ENCODE measurements at regions not wholly inside any gene's neighbourhood (a gene's known extent, or its start where the extent isn't known, plus 50 kb on each side); places are given as distances from the start of the nearest gene placed in this dataset.
"Not testable (repeated sequence)": the region's sequence is repeated elsewhere in the genome, so short reads cannot be mapped to it uniquely, and the experiment has no call there.

GRCh38 chr2:7566382-7566881, 649.2 kb downstream of the RNF144A start:
- Histone ChIP-seq H3K4me1 (ENCODE audit: control insufficient read depth in 2 of 2, insufficient read depth in 2 of 2, low read length in 2 of 2) (no peaks in the 10 kb centered on the region), H3K9me3 (ENCODE audit: control insufficient read depth in 2 of 2, low read length in 2 of 2) (no peaks in the 10 kb centered on the region), H3K27ac (ENCODE audit: low read depth in 2 of 2, low read length in 2 of 2) (no peak overlapping the region), H3K27me3 (ENCODE audit: control insufficient read depth in 2 of 2, insufficient read depth in 2 of 2, low read length in 2 of 2) (no peaks in the 10 kb centered on the region), H3K4me3 (ENCODE audit: low read length in 2 of 2) (no peak overlapping the region), H3K36me3 (ENCODE audit: control insufficient read depth in 2 of 2, insufficient read depth in 2 of 2, low read length in 2 of 2) (no peaks in the 10 kb centered on the region), H3K9ac (ENCODE audit: low read depth in 1 of 2, low read length in 2 of 2) (no peak overlapping the region)

- not testable (repeated sequence) for H3K27me3 ChIP-seq (ENCODE audit: control insufficient read depth in 2 of 2, insufficient read depth in 2 of 2, low read length in 2 of 2); H3K4me3 ChIP-seq (ENCODE audit: low read length in 2 of 2); H3K27ac ChIP-seq (ENCODE audit: low read depth in 2 of 2, low read length in 2 of 2)
These were observed 649.9 kb downstream of the RNF144A start for GRCh38 chr2:7567116-7567515.

GRCh38 chr2:7567646-7568045, 650.4 kb downstream of the RNF144A start:
- no peaks in the 10 kb centered on the region for H3K4me1 ChIP-seq (ENCODE audit: control insufficient read depth in 2 of 2, insufficient read depth in 2 of 2, low read length in 2 of 2)
- H3K36me3 ChIP-seq (ENCODE audit: control insufficient read depth in 2 of 2, insufficient read depth in 2 of 2, low read length in 2 of 2), result no peaks in the 10 kb centered on the region
- no peaks in the 10 kb centered on the region for H3K9me3 ChIP-seq (ENCODE audit: control insufficient read depth in 2 of 2, low read length in 2 of 2)
- no peak overlapping the region for H3K27ac ChIP-seq (ENCODE audit: low read depth in 2 of 2, low read length in 2 of 2)
- H3K27me3 ChIP-seq (ENCODE audit: control insufficient read depth in 2 of 2, insufficient read depth in 2 of 2, low read length in 2 of 2), result no peaks in the 10 kb centered on the region
- no peak overlapping the region for H3K4me3 ChIP-seq (ENCODE audit: low read length in 2 of 2)
- H3K9ac ChIP-seq (ENCODE audit: low read depth in 1 of 2, low read length in 2 of 2), result no peak overlapping the region

More at GRCh38 chr2:7567116-7567515, 649.9 kb downstream of the RNF144A start:
- H3K9ac ChIP-seq (ENCODE audit: low read depth in 1 of 2, low read length in 2 of 2); H3K36me3 ChIP-seq (ENCODE audit: control insufficient read depth in 2 of 2, insufficient read depth in 2 of 2, low read length in 2 of 2); H3K9me3 ChIP-seq (ENCODE audit: control insufficient read depth in 2 of 2, low read length in 2 of 2); H3K4me1 ChIP-seq (ENCODE audit: control insufficient read depth in 2 of 2, insufficient read depth in 2 of 2, low read length in 2 of 2): not testable (repeated sequence)

GRCh38 chr2:7570247-7570646, 653.0 kb downstream of the RNF144A start:
- H3K4me3 ChIP-seq (ENCODE audit: low read length in 2 of 2), result no peak overlapping the region
- no peak overlapping the region for H3K27ac ChIP-seq (ENCODE audit: low read depth in 2 of 2, low read length in 2 of 2)
- H3K4me1 ChIP-seq (ENCODE audit: control insufficient read depth in 2 of 2, insufficient read depth in 2 of 2, low read length in 2 of 2), result no peaks in the 10 kb centered on the region

GRCh38 chr2:7571701-7572100, 654.5 kb downstream of the RNF144A start:
- Histone ChIP-seq H3K4me3 (ENCODE audit: low read length in 2 of 2) (no peak overlapping the region), H3K4me1 (ENCODE audit: control insufficient read depth in 2 of 2, insufficient read depth in 2 of 2, low read length in 2 of 2) (no peaks in the 10 kb centered on the region), H3K36me3 (ENCODE audit: control insufficient read depth in 2 of 2, insufficient read depth in 2 of 2, low read length in 2 of 2) (no peaks in the 10 kb centered on the region), H3K27ac (ENCODE audit: low read depth in 2 of 2, low read length in 2 of 2) (no peak overlapping the region), H3K27me3 (ENCODE audit: control insufficient read depth in 2 of 2, insufficient read depth in 2 of 2, low read length in 2 of 2) (no peaks in the 10 kb centered on the region), H3K9me3 (ENCODE audit: control insufficient read depth in 2 of 2, low read length in 2 of 2) (no peaks in the 10 kb centered on the region), H3K9ac (ENCODE audit: low read depth in 1 of 2, low read length in 2 of 2) (no peak overlapping the region)

More at GRCh38 chr2:7570247-7570646, 653.0 kb downstream of the RNF144A start:
- H3K27me3 ChIP-seq (ENCODE audit: control insufficient read depth in 2 of 2, insufficient read depth in 2 of 2, low read length in 2 of 2), result no peaks in the 10 kb centered on the region
- H3K9me3 ChIP-seq (ENCODE audit: control insufficient read depth in 2 of 2, low read length in 2 of 2), result no peaks in the 10 kb centered on the region
- no peak overlapping the region for H3K9ac ChIP-seq (ENCODE audit: low read depth in 1 of 2, low read length in 2 of 2)
- H3K36me3 ChIP-seq (ENCODE audit: control insufficient read depth in 2 of 2, insufficient read depth in 2 of 2, low read length in 2 of 2), result no peaks in the 10 kb centered on the region

GRCh38 chr2:7572450-7572849, 655.2 kb downstream of the RNF144A start:
- no peak overlapping the region for H3K9ac ChIP-seq (ENCODE audit: low read depth in 1 of 2, low read length in 2 of 2)
- H3K36me3 ChIP-seq (ENCODE audit: control insufficient read depth in 2 of 2, insufficient read depth in 2 of 2, low read length in 2 of 2), result no peaks in the 10 kb centered on the region
- no peaks in the 10 kb centered on the region for H3K27me3 ChIP-seq (ENCODE audit: control insufficient read depth in 2 of 2, insufficient read depth in 2 of 2, low read length in 2 of 2)
- no peak overlapping the region for H3K4me3 ChIP-seq (ENCODE audit: low read length in 2 of 2)
- peaks cover 0 to under 1% of the 10 kb centered on the region in 2 donors for H3K9me3 ChIP-seq (ENCODE audit: control insufficient read depth in 2 of 2, low read length in 2 of 2)
- H3K4me1 ChIP-seq (ENCODE audit: control insufficient read depth in 2 of 2, insufficient read depth in 2 of 2, low read length in 2 of 2), result no peaks in the 10 kb centered on the region
- no peak overlapping the region for H3K27ac ChIP-seq (ENCODE audit: low read depth in 2 of 2, low read length in 2 of 2)

- H3K27ac ChIP-seq (ENCODE audit: low read depth in 2 of 2, low read length in 2 of 2), result no peak overlapping the region
- H3K9ac ChIP-seq (ENCODE audit: low read depth in 1 of 2, low read length in 2 of 2), result no peak overlapping the region
- peaks cover 3 to 4% of the 10 kb centered on the region in 2 donors for H3K9me3 ChIP-seq (ENCODE audit: control insufficient read depth in 2 of 2, low read length in 2 of 2)
- no peaks in the 10 kb centered on the region for H3K36me3 ChIP-seq (ENCODE audit: control insufficient read depth in 2 of 2, insufficient read depth in 2 of 2, low read length in 2 of 2)
- H3K4me1 ChIP-seq (ENCODE audit: control insufficient read depth in 2 of 2, insufficient read depth in 2 of 2, low read length in 2 of 2), result no peaks in the 10 kb centered on the region
- no peaks in the 10 kb centered on the region for H3K27me3 ChIP-seq (ENCODE audit: control insufficient read depth in 2 of 2, insufficient read depth in 2 of 2, low read length in 2 of 2)
- H3K4me3 ChIP-seq (ENCODE audit: low read length in 2 of 2), result no peak overlapping the region
These were observed 656.1 kb downstream of the RNF144A start for GRCh38 chr2:7573166-7573825.

- Histone ChIP-seq H3K4me1 (ENCODE audit: control insufficient read depth in 2 of 2, insufficient read depth in 2 of 2, low read length in 2 of 2) (no peaks in the 10 kb centered on the region), H3K9ac (ENCODE audit: low read depth in 1 of 2, low read length in 2 of 2) (no peak overlapping the region), H3K27me3 (ENCODE audit: control insufficient read depth in 2 of 2, insufficient read depth in 2 of 2, low read length in 2 of 2) (no peaks in the 10 kb centered on the region), H3K27ac (ENCODE audit: low read depth in 2 of 2, low read length in 2 of 2) (no peak overlapping the region), H3K4me3 (ENCODE audit: low read length in 2 of 2) (no peak overlapping the region), H3K36me3 (ENCODE audit: control insufficient read depth in 2 of 2, insufficient read depth in 2 of 2, low read length in 2 of 2) (no peaks in the 10 kb centered on the region), H3K9me3 (ENCODE audit: control insufficient read depth in 2 of 2, low read length in 2 of 2) (peaks cover 3 to 4% of the 10 kb centered on the region in 2 donors)
These were observed 657.2 kb downstream of the RNF144A start for GRCh38 chr2:7574385-7574784.

- H3K9me3 ChIP-seq (ENCODE audit: control insufficient read depth in 2 of 2, low read length in 2 of 2), result peaks cover 3 to 4% of the 10 kb centered on the region in 2 donors
- no peak overlapping the region for H3K9ac ChIP-seq (ENCODE audit: low read depth in 1 of 2, low read length in 2 of 2)
- H3K27ac ChIP-seq (ENCODE audit: low read depth in 2 of 2, low read length in 2 of 2), result no peak overlapping the region
- no peak overlapping the region for H3K4me3 ChIP-seq (ENCODE audit: low read length in 2 of 2)
- H3K36me3 ChIP-seq (ENCODE audit: control insufficient read depth in 2 of 2, insufficient read depth in 2 of 2, low read length in 2 of 2), result no peaks in the 10 kb centered on the region
- H3K4me1 ChIP-seq (ENCODE audit: control insufficient read depth in 2 of 2, insufficient read depth in 2 of 2, low read length in 2 of 2), result no peaks in the 10 kb centered on the region
- no peaks in the 10 kb centered on the region for H3K27me3 ChIP-seq (ENCODE audit: control insufficient read depth in 2 of 2, insufficient read depth in 2 of 2, low read length in 2 of 2)
These were observed 660.6 kb downstream of the RNF144A start for GRCh38 chr2:7577769-7578168.

- H3K27me3 ChIP-seq (ENCODE audit: control insufficient read depth in 2 of 2, insufficient read depth in 2 of 2, low read length in 2 of 2), result no peaks in the 10 kb centered on the region
- no peaks in the 10 kb centered on the region for H3K36me3 ChIP-seq (ENCODE audit: control insufficient read depth in 2 of 2, insufficient read depth in 2 of 2, low read length in 2 of 2)
- H3K9ac ChIP-seq (ENCODE audit: low read depth in 1 of 2, low read length in 2 of 2), result no peak overlapping the region
- H3K4me1 ChIP-seq (ENCODE audit: control insufficient read depth in 2 of 2, insufficient read depth in 2 of 2, low read length in 2 of 2), result no peaks in the 10 kb centered on the region
- no peaks in the 10 kb centered on the region for H3K9me3 ChIP-seq (ENCODE audit: control insufficient read depth in 2 of 2, low read length in 2 of 2)
- no peak overlapping the region for H3K4me3 ChIP-seq (ENCODE audit: low read length in 2 of 2)
- H3K27ac ChIP-seq (ENCODE audit: low read depth in 2 of 2, low read length in 2 of 2), result no peak overlapping the region
These were observed 666.8 kb downstream of the RNF144A start for GRCh38 chr2:7584017-7584416.
